K562 (cell line): ENCODE measurements at regions not wholly inside any gene's neighbourhood (a gene's known extent, or its start where the extent isn't known, plus 50 kb on each side); places are given as distances from the start of the nearest gene placed in this dataset.

ENCODE experiments used
- ATAC-seq: fragments of 200-7000 bp; cut with Tn5 transposase; 3 replicates; pipeline ENCODE4 v1.9.1; 2020; ENCODE audit warnings: moderate library complexity
- BruUV-seq: library from RNA; stranded (reverse); fragments of 400-500 nt; replicated peaks from 2 replicates; lab custom pipeline; 2021; lab: Mats Ljungman, UMichigan
- CTCF ChIA-PET: fragments of 300-600 bp; formaldehyde crosslinking; extraction: SDS; loops from one replicate; lab custom pipeline; 2021; ENCODE audit warnings: low intra/inter-chr PET ratio; lab: Yijun Ruan, JAX
- POLR2A ChIA-PET: fragments of 300-600, 350-650 bp; sonication (Branson Sonifier 250); formaldehyde crosslinking; extraction: SDS; loops from one replicate; lab custom pipeline; 2021; ENCODE audit warnings: antibody characterized with exemption, inconsistent platforms; lab: Yijun Ruan, JAX
- DNase-seq, 4 experiments: peaks; one replicate each; pipeline versions ENCODE4 v3.0.0 to v3.0.0-alpha.2; 2011 to 2018; ENCODE audit warnings: low spot score in 3 of 4, mixed read lengths in 3 of 4; ENCODE audit errors: extremely low read depth in 1 of 4
- FAIRE-seq: peaks from 2 replicates; lab custom pipeline; 2011; peaks lifted over from hg19 to GRCh38; lab: Jason Lieb, UNC
- H2AFZ ChIP-seq: 2 replicates; pipeline ENCODE4 v1.6.0; 2011; ENCODE audit warnings: low read depth, low read length, control low read depth, inconsistent platforms
- H3K27ac ChIP-seq: fragments of 200-600 bp; 3 replicates; pipeline ENCODE4 v1.8.0; 2011; ENCODE audit warnings: low read depth, mild to moderate bottlenecking, control low read depth, inconsistent platforms, low read length, moderate library complexity, mixed read lengths; ENCODE audit errors: extremely low read depth
- H3K27me3 ChIP-seq, 2 experiments: fragments of 300-600 bp in 1 of 2; 2 replicates in 1 of 2; 3 replicates in 1 of 2; pipeline versions ENCODE4 v1.6.0 to v1.8.0; 2011; ENCODE audit warnings: inconsistent platforms in 2 of 2, low read length in 2 of 2, mild to moderate bottlenecking in 1 of 2, mixed read lengths in 1 of 2, moderate library complexity in 1 of 2; ENCODE audit not compliant: control insufficient read depth in 2 of 2, insufficient read depth in 2 of 2
- H3K36me3 ChIP-seq: fragments of 300-600 bp; 3 replicates; pipeline ENCODE4 v1.8.0; 2011; ENCODE audit warnings: mild to moderate bottlenecking, low read length, inconsistent platforms; ENCODE audit not compliant: control insufficient read depth, insufficient read depth
- H3K4me1 ChIP-seq, 2 experiments: fragments of 200-600 bp in 1 of 2; replicated peaks in 1 of 2; 2 replicates in 1 of 2; 3 replicates in 1 of 2; pipeline versions ENCODE4 v1.5.1 to v1.8.0; 2011; ENCODE audit warnings: inconsistent platforms in 2 of 2, low read length in 2 of 2, mild to moderate bottlenecking in 1 of 2, mixed read lengths in 1 of 2, moderate library complexity in 1 of 2; ENCODE audit not compliant: control insufficient read depth in 2 of 2, insufficient read depth in 2 of 2
- H3K4me2 ChIP-seq: 2 replicates; pipeline ENCODE4 v1.6.1; 2011; ENCODE audit warnings: low read length, control low read depth, inconsistent platforms, mixed read lengths; ENCODE audit not compliant: insufficient read depth
- H3K4me3 ChIP-seq: fragments of 200-600 bp; sonication (generic), shearing (Covaris generic); 2 replicates; pipeline ENCODE4 v1.5.1; 2016; ENCODE audit warnings: control low read depth, inconsistent platforms
- H3K79me2 ChIP-seq: fragments of 200-600 bp; 3 replicates; pipeline ENCODE4 v1.8.0; 2011; ENCODE audit warnings: low read length, inconsistent platforms; ENCODE audit not compliant: control insufficient read depth, insufficient read depth
- H3K9ac ChIP-seq, 2 experiments: 2 replicates each; pipeline versions ENCODE4 v1.6.0 to v1.6.1; 2011; ENCODE audit warnings: low read depth in 2 of 2, low read length in 2 of 2, control low read depth in 1 of 2, inconsistent platforms in 1 of 2, mild to moderate bottlenecking in 1 of 2, mixed read lengths in 1 of 2; ENCODE audit not compliant: insufficient read depth in 1 of 2
- H3K9me1 ChIP-seq: one replicate; pipeline ENCODE4 v1.6.0; 2011; ENCODE audit warnings: inconsistent platforms, mild to moderate bottlenecking, low read length, moderate library complexity; ENCODE audit not compliant: control insufficient read depth, insufficient read depth
- H3K9me3 ChIP-seq: replicated peaks from 2 replicates; pipeline ENCODE4 v1.5.1; 2011; ENCODE audit warnings: low read depth, low read length, inconsistent platforms; ENCODE audit not compliant: control insufficient read depth, insufficient read depth
- H4K20me1 ChIP-seq: replicated peaks from 2 replicates; pipeline ENCODE4 v1.6.1; 2011; ENCODE audit warnings: low read length, inconsistent platforms, mixed read lengths; ENCODE audit not compliant: control insufficient read depth, insufficient read depth
- CREB5 ChIP-seq: fragments of 250-450 bp; sonication (Bioruptor Pico); IDR thresholded peaks from 2 replicates; pipeline ENCODE4 v1.5.0; 2020; ENCODE audit warnings: mild to moderate bottlenecking
- EP400 ChIP-seq: fragments of 450-650 bp; IDR thresholded peaks from 2 replicates; pipeline ENCODE4 v1.6.1; 2017; ENCODE audit warnings: antibody characterized with exemption, mild to moderate bottlenecking, moderate library complexity
- FUS ChIP-seq: fragments of 200-400 bp; formaldehyde crosslinking; optimal IDR thresholded peaks from 2 replicates; pipeline ENCODE3; 2017; ENCODE audit warnings: low read depth, low read length
- LEF1 ChIP-seq: fragments of 450-650 bp; IDR thresholded peaks from 2 replicates; pipeline ENCODE4 v1.6.1; 2016; ENCODE audit warnings: mild to moderate bottlenecking
- PHTF2 ChIP-seq: fragments of 250-450 bp; sonication (Bioruptor Pico); IDR thresholded peaks from 2 replicates; pipeline ENCODE4 v1.5.0; 2021; ENCODE audit warnings: mild to moderate bottlenecking
- TBP ChIP-seq: optimal IDR thresholded peaks from 2 replicates; pipeline ENCODE3; 2011; ENCODE audit warnings: low read depth, low read length, improper control_type of control experiment
- ZBTB34 ChIP-seq: fragments of 250-450 bp; sonication (Bioruptor Pico); IDR thresholded peaks from 2 replicates; pipeline ENCODE4 v1.8.0; 2021; ENCODE audit warnings: mild to moderate bottlenecking, moderate library complexity
- ZNF224 ChIP-seq: sonication (generic); formaldehyde crosslinking; IDR thresholded peaks from 2 replicates; pipeline ENCODE4 v1.8.0; 2022; ENCODE audit warnings: mild to moderate bottlenecking, missing genetic modification reagents
- ZNF274 ChIP-seq: IDR thresholded peaks from 2 replicates; pipeline ENCODE4 v1.6.1; 2011; ENCODE audit warnings: low read depth, mild to moderate bottlenecking, low read length, moderate library complexity, borderline replicate concordance
- ZNF57 ChIP-seq: fragments of 450-650 bp; formaldehyde crosslinking; IDR thresholded peaks from 2 replicates; pipeline ENCODE4 v1.4.0; 2020; ENCODE audit warnings: mild to moderate bottlenecking, moderate library complexity
- in situ Hi-C: fragments of 300-500 bp; cut with MboI; formaldehyde crosslinking; loops from 4 replicates; pipeline ENCODE4 v1.15.0; 2018; ENCODE audit warnings: inconsistent platforms, mixed read lengths
- intact Hi-C: fragments of 100-400 bp; cut with micrococcal nuclease; formaldehyde crosslinking; loops from 2 replicates; pipeline ENCODE4 v1.14.2; 2022
- TF ChIP-seq, protein P1 (sequence below): fragments of 250-450 bp; sonication (Bioruptor Pico); IDR thresholded peaks from 2 replicates; pipeline ENCODE4 v1.5.1; 2021; ENCODE audit warnings: mild to moderate bottlenecking
- TF ChIP-seq, protein P2 (sequence below), 2 experiments: fragments of 450-650 bp; IDR thresholded peaks; 2 replicates each; pipeline ENCODE4 v1.6.1; 2016; ENCODE audit warnings: mild to moderate bottlenecking in 2 of 2, borderline replicate concordance in 1 of 2, low read depth in 1 of 2, moderate library complexity in 1 of 2

DNA sequence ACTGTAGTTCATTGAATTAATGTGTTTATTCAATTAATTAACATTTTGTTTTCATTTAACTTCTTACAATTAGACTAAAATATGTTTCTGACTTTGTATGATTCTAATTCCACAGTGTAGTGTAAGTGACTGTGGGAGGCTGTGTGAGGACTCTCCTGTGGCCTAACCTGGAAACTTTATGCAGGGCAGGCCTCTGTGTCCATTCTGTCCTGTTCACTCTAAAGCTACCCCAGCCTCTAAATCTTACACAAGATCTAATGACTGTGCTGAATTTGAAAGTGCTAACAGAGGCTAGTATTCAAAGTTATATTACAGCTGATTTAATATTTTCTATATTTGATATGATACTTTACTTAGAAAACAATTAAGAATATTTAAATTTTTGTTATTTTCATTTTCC, 270.5 kb upstream of the CDH19 start:
- ATAC-seq (no peak), FAIRE-seq (no peak), DNase-seq (no peak)
- Histone ChIP-seq H3K4me1 (no peaks in the 10 kb centered on the region), H4K20me1 (no peaks in the 10 kb centered on the region), H3K27ac (no peak overlapping the region), H3K79me2 (no peaks in the 10 kb centered on the region), H3K9me1 (no peaks in the 10 kb centered on the region), H3K9ac (no peak overlapping the region), H3K4me2 (no peak overlapping the region), H3K4me3 (no peak overlapping the region), H3K27me3 (no peaks in the 10 kb centered on the region), H3K36me3 (no peaks in the 10 kb centered on the region), H3K9me3 (no peaks in the 10 kb centered on the region), H2AFZ (no peak overlapping the region)
- intact Hi-C loops: no loop called here
- POLR2A ChIA-PET: no interaction called here
- CTCF ChIA-PET: no interaction called here
- BruUV-seq: no TSS peak
- in situ Hi-C loops: no loop called here
- no peak for TF ChIP-seq TBP
- no peak for TF ChIP-seq ZNF274
- no peak for TF ChIP-seq ZBTB34 (CRISPR knock-in tag)
- TF ChIP-seq, protein P1, sequence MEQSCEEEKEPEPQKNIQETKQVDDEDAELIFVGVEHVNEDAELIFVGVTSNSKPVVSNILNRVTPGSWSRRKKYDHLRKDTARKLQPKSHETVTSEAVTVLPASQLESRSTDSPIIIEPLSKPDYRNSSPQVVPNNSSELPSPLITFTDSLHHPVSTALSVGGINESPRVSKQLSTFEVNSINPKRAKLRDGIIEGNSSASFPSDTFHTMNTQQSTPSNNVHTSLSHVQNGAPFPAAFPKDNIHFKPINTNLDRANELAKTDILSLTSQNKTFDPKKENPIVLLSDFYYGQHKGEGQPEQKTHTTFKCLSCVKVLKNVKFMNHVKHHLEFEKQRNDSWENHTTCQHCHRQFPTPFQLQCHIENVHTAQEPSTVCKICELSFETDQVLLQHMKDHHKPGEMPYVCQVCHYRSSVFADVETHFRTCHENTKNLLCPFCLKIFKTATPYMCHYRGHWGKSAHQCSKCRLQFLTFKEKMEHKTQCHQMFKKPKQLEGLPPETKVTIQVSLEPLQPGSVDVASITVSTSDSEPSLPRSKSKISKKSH: no peak
- TF ChIP-seq CREB5 (CRISPR knock-in tag): no peak
- TF ChIP-seq PHTF2 (CRISPR knock-in tag): no peak
- TF ChIP-seq, protein P2, sequence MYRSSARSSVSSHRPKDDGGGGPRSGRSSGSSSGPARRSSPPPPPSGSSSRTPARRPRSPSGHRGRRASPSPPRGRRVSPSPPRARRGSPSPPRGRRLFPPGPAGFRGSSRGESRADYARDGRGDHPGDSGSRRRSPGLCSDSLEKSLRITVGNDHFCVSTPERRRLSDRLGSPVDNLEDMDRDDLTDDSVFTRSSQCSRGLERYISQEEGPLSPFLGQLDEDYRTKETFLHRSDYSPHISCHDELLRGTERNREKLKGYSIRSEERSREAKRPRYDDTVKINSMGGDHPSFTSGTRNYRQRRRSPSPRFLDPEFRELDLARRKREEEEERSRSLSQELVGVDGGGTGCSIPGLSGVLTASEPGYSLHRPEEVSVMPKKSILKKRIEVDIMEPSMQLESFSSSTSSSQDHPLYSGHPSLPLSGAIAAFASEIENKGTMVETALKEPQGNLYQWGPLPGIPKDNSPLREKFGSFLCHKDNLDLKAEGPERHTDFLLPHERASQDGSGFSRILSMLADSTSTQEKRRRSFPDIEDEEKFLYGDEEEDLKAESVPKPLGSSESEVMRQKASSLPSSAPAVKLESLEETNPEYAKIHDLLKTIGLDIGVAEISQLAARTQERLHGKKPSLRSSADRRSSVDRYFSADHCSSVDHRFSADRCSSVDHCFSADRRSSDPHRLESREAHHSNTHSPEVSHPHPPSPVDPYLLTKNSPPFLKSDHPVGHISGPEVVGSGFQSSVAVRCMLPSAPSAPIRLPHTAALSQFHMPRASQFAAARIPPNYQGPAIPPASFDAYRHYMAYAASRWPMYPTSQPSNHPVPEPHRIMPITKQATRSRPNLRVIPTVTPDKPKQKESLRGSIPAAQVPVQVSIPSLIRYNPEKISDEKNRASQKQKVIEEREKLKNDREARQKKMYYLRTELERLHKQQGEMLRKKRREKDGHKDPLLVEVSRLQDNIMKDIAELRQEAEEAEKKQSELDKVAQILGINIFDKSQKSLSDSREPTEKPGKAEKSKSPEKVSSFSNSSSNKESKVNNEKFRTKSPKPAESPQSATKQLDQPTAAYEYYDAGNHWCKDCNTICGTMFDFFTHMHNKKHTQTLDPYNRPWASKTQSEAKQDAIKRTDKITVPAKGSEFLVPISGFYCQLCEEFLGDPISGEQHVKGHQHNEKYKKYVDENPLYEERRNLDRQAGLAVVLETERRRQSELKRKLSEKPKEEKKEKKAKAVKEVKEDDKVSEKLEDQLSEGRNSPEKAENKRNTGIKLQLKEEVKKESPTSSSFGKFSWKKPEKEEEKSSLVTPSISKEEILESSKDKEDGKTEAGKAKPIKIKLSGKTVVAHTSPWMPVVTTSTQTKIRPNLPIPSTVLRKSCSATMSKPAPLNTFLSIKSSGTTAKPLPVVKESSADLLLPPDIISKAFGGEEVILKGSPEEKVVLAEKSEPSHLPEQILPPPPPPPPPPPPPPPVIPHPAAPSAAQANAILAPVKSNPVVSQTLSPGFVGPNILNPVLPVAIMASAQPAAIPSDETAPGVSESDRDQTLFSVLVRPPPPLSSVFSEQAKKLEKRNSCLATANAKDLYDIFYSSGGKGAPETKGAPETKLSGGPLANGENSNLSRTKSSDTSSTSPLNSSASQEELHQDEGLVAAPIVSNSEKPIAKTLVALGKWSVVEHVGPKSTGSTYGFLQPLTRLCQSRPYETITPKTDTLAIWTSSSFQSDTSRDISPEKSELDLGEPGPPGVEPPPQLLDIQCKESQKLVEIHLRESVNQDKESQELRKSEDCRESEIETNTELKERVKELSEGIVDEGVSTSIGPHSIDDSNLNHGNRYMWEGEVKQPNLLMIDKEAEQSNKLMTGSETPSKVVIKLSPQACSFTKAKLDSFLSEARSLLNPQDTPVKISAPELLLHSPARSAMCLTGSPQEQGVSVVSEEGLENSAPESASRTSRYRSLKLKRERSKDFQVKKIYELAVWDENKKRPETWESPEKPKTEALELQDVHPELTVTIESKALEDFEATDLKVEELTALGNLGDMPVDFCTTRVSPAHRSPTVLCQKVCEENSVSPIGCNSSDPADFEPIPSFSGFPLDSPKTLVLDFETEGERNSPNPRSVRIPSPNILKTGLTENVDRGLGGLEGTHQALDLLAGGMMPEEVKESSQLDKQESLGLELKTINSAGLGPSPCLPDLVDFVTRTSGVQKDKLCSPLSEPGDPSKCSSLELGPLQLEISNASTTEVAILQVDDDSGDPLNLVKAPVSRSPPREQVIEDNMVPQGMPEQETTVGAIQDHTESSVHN (IDR thresholded peaks at IDR 0.05; ENCODE audit: borderline replicate concordance in 1 of 2, low read depth in 1 of 2): no peak
- TF ChIP-seq EP400: no peak
- no peak for TF ChIP-seq ZNF224 (CRISPR knock-in tag)
- no peak for TF ChIP-seq LEF1
- TF ChIP-seq FUS: no peak
- no peak for TF ChIP-seq ZNF57 (CRISPR knock-in tag)
